Esophagus muscularis mucosa (tissue), 4 donors: ENCODE measurements at regions not wholly inside any gene's neighbourhood (a gene's known extent, or its start where the extent isn't known, plus 50 kb on each side); places are given as distances from the start of the nearest gene placed in this dataset.

Experiments used
- EP300 ChIP-seq: sonication (generic); formaldehyde crosslinking; IDR thresholded peaks from one replicate; pipeline ENCODE4 v1.6.1; 2017; ENCODE audit warnings: antibody characterized with exemption
- POLR2A ChIP-seq: fragments of 450-650 bp; IDR thresholded peaks from one replicate; pipeline ENCODE4 v1.6.1; 2017; ENCODE audit warnings: antibody characterized with exemption, moderate library complexity, mild to moderate bottlenecking, low read depth
- TF ChIP-seq, protein P1 (sequence below), 3 experiments: fragments of 200-600 bp in 2 of 3; fragments of 450-650 bp in 1 of 3; sonication (generic) in 2 of 3; IDR thresholded peaks; one replicate each; pipeline ENCODE4 v1.5.1; 2017 to 2019; ENCODE audit warnings: antibody characterized with exemption in 3 of 3, mild to moderate bottlenecking in 2 of 3, moderate library complexity in 1 of 3

DNA sequence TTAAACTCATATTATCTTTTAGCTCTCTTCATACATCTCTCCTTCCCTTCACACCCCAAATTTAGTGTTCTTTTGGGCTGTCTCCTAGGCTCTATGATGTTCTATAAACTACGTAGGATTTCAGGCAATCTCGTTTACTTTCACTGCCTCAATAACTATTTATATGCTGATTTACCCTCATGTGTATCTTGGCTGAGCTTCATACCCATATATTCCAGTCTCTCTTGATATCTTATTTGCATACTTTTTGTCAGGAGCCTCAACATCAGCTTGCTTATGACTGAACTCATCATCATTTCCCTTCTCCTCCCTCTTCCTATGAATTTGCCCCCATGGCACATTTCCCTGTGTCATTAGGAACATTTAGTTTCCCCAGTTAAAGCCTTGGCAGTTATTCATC is 262.1 kb upstream of the FBXO33 start:
- TF ChIP-seq, protein P1, sequence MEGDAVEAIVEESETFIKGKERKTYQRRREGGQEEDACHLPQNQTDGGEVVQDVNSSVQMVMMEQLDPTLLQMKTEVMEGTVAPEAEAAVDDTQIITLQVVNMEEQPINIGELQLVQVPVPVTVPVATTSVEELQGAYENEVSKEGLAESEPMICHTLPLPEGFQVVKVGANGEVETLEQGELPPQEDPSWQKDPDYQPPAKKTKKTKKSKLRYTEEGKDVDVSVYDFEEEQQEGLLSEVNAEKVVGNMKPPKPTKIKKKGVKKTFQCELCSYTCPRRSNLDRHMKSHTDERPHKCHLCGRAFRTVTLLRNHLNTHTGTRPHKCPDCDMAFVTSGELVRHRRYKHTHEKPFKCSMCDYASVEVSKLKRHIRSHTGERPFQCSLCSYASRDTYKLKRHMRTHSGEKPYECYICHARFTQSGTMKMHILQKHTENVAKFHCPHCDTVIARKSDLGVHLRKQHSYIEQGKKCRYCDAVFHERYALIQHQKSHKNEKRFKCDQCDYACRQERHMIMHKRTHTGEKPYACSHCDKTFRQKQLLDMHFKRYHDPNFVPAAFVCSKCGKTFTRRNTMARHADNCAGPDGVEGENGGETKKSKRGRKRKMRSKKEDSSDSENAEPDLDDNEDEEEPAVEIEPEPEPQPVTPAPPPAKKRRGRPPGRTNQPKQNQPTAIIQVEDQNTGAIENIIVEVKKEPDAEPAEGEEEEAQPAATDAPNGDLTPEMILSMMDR (IDR thresholded peaks at IDR 0.05) = no peak
- TF ChIP-seq POLR2A (no peak), EP300 (no peak)
